ENCODE measurements at regions not wholly inside any gene's neighbourhood (a gene's known extent, or its start where the extent isn't known, plus 50 kb on each side); places are given as distances from the start of the nearest gene placed in this dataset.
A peak's percentile ranks its signal among the peaks of the same experiment; 100 is the strongest.

DNA sequence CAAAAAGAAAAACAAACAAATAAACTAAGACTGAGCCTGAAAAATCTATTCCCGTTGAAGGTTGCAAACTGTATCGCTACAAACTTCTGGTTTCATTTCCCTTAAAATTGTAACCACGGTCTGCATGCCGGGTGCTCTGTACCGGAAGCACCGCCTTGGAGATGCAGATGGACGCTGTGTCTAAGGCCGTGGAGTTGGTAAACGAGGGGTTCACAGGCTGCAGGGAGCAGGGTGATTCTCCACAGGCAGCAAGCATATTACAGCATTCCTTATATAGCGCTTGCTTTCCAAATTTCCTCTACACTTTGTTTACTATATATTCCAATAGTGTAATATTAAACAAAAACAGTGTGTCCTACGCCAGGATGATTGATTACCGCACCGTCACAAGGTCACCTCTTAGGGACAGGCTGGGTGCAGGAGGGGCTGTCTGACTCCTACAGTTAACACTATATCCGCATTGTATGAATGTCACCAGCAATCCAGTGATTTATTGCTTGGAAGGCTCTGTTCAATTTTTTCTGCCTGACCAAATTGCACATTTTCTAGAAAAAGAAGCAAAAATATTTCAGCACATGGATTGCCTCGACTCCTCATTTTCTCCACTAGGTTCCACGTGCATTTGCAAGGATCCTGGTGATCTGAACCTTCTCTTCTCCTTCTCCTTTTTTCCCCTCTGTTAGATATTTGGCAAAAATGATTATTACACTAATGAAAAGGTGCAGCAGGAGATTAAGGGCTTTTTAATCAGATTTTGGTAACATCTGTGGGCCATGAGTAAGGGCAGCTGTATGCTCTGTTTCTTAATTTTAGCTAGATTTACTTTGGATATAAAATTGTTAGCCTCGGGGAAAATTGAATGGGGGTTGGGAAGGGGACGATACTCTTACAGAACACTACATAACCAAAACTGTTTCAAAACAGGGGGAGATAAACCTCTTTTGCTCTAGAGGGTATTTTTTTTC, 325.8 kb upstream of the MGMT start:
- peak; percentile 55 to 63 (median 57) for DNase-seq

DNA sequence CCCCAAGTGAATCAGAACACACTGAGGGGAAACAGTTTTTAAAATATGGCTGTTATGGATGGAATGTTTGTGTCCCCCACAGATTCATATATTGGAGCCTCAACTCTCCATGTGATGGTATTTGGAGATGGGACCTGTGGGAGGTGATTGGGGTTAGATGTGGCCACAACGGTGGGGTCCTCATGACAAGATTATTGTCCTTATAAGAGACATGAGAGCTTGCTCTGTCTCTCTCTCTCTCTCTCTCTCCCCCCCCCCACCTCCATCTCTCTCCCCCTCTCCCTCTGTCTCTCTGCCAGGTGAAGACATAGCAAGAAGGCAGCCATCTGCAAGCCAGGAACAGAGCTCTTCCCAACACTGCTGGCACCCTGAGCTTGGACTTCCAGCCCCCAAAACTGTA, 315.8 kb upstream of the MGMT start:
- DNase-seq, result no peak

DNA sequence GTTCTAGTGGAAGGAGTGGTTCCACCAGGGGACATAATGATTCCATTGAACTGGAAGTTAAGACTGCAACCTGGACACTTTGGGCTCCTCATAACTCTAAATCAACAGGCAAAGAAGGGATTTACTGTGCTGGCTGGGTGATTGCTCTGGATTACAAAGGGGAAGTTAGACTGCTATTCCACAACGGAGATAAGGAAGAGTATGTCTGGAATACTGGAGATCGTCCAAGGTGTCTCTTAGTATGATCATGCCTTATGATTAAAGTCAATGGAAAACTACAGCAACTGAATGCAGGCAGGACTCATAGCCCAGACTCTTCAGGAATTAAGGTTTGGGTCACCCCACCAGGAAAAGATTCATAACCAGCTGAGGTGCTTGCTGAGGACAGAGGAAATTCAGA, 310.6 kb upstream of the MGMT start:
- no peak for DNase-seq

DNA sequence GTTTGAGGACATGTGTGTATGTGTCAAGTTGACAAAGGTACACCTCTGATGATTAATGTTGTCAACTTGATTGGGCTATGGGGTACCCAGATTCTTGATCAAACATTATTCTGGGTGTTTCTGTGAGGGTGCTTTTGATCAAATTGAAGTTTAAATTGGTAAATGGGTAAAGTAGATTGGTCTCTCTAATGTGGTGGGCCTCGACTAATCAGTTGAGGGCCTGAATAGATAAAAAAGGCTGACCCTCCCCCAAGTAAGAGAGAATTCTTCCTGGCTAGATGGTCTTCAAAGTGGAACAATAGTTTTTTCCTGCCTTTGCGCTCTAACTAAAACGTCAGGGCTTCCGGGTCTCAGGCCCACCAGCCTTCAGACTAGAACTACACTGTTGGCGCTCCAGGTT, 309.9 kb upstream of the MGMT start:
- no peak for DNase-seq

DNA sequence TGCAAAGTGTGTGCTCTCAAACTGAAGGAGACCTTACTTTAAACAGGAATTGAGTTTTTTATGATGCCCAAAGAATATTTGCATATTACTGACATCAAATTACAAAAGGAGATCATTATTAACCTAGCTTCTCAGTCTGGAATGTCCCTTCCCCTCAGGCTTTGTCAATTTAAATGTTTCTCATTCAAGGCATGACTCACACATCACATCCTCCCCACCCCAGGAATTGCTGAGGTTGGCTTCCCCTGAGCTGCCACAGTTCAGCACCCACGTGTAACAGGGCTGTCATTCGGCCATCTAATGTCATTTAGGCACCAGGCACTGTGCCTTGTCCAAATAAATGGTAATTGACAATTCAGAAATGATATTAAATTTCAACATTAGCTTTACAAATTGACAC, 305.9 kb upstream of the MGMT start:
- peak; percentile 79 to 89 (median 81) for DNase-seq

DNA sequence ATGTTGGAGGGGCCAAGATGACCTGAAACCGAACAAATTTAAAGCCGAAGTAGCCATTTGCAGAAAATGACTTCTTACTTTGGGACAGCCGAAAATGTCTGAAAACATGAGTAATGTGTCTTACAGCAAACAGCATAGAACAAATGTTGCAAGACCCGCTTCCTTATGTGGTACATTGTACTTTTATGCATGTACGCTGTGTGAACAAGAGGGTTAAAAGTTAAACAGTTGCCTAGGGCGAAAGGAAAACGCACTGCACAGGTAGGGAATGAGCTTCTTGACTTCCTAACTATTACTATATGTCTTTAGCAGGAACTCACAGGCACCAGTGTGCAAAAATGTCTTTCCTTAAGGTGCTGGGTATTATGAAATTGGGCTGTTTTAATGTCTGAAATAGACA, 303.5 kb upstream of the MGMT start:
- no peak for DNase-seq

DNA sequence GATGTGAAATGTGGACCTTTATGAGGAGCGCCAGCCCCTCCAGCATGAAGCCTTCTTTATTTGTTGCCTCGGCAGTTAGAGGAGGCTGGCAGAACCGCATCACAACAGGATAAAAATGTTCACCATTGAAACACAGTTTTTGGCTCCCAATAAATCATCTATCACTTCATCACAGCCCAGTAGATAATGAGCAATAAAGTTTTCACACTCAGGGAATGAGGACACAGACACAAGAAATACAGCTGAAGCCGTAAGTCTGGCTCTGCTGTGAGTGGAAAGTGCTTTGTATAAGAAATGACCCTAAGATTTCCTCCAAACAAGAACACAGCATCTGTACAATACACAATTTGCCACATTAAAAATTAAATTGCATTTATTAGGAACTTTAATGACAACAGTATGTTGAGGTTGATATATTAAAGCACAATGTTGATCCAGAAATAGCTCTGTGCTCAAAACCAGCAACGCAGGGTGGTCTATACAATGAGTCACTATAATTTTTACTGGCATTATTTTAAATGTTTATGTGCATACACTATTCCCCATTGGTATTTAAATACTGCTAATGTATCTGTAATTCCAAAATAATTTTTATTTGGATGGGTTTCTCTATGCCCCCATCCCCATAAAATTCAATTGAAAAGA, 301.8 kb upstream of the MGMT start:
- no peak for DNase-seq

DNA sequence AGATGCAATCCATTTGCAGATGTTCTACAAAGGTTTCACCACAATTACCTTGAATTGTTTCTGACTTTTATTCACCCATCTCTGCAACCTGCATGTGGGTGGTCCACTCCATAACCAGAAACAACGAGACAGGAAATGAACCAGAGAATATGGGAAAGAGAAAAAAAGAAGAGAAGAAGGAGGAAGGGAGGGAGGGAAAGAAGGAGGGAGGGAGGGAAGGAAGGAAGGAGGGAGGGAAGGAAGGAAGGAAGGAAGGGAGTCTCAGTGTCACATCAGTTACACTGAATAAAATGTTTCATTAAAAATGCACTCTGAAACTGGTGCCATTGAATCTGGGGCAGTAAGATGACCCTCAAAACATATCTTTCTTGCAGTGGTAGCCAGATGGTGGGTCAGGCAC, 301.3 kb upstream of the MGMT start:
- DNase-seq, result no peak

DNA sequence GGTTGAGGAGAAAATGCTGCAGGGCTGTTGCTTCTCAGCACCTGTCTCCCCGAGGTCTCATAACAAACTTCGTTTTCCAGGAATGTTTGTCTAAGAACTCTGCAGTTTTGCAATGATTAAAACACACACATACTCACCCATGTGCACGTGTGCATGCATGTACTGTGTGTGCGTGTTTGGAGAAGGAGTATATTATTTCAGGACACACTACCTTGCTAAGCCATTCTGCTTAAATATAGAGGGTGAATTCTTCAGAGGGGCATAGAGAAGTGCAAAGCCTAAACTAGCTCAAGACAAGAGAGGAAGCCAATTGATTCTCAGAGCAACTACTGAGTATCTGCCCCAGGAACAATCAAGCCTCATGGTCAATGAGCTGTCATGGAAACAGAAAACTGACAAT, 298.4 kb upstream of the MGMT start:
- DNase-seq, result no peak

DNA sequence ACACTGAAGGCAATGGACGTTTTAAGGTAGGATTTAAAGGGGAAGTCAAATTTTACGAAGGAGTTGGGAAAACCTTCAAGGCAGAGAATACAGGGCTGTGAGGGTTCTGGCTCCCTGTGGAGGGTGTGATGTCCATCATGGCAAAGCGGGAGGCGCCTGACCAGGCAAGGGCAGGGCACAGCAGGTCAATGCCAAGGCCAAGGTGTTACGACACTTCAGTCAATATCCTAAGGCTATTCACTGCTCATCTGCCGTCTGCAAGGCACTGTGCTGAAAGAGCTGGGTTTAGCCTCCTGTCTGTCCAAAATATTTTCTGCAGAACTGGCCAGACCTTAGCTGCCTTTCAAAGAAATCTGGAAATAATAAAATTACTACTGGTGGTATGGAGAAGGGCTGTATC, 297.9 kb upstream of the MGMT start:
- DNase-seq, result no peak

DNA sequence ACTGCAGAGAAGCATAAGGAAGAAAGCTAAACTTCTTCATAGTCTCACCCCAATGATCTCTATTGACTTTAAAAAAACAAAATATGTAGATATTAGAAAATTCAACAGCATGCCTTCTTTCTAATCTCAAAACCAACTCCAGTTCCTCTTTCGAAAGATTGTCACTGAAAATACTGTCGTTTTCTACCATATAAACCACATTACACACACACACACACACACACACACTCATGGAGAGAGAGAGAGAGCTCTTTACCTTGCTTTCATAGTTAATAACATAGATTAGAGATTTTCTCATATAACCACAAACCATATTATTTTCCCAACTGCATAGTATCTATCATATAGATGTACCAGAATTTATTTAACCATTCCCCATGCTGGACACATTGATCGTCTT, 296.2 kb upstream of the MGMT start:
- DNase-seq, result no peak

DNA sequence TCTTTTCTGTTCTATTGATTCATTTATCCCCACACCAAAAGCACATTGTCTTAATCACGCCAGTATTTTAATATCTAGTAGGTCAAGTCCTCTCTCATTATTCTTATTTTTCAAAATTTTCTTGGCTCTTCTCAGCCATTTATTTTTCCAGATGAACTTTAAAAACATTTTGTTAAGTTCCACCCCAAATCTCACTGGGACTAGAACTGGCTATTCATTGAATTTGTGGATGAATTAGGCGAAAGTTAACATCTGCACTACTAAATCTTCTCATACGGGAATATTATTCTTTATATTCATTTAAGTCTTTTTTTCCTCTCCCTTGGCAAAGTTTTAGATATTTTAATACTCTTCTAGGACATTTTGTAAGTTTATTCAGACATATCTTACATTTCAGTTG, 295.2 kb upstream of the MGMT start:
- no peak for DNase-seq

DNA sequence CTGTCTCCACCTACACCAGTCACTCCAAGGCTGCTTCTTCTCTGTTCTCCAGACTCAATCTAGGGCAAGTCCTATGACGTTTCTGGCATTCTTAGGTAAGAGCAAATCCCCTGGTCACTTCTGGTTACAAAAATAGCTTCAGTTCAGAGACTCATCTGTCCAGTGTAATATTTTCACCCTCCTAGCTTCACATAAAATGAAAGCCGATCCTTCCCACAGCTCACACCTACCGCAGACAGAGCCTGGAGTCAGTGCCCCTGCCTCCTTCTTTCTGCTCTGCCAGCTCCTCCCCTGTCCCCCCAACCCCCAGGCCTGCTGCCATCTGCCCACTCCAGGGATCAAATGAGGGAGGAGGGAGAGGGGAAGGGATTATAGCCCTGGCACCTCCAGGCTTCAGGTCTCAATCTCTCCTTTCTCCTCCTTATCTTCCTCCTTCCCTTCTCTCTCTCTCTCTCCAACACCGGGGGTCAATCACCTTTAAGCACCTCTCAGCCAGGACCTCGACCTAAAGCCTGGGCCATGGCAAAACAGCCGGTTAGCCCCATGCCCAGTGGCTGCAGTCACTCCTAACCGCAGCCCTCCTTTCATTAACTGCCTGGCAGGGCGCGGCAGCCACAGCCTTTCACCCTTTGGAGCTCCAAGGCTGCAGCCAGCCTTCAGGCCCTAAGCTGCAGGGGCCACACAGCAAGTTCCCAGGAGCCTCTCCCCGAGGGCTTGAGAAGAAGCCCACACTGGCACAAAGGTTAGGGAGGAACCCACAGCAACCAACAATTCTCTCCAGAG, 292.6 kb upstream of the MGMT start:
- DNase-seq, result peak; percentile 3 to 19 (median 9)

DNA sequence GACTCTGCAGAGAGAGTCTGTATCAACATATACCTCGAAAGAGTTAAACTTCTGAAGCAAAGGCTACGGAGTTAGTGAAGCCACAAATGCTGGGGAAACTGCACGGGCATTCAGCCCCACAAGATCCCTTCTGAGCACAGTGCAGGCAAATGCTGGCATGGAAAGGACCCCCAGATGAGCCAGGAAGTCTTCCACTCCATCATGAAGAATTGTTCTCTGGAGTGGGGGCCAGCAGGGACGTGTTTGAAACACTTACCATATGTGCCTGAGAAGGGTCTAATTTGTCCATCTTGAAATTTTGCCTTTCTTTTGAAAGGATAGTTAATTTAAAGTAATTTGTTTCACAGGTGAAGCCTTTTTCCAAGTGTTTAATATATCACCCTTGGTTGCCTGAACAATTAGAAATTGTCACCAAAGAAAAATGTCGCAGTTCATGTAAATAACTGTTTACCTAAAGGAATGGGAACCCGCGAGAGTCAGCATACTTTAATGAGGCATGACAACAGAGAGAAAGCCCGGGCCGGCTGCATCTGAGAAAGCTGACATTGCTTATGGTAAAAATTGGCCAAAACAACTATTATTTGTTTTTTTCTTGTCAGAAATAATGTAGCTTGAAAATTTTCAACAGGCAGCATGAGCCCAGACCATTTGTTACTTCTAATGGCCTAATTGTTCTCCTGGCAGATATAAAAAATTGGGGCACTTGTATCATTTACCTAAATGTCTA, 287.6 kb upstream of the MGMT start:
- no peak for DNase-seq

DNA sequence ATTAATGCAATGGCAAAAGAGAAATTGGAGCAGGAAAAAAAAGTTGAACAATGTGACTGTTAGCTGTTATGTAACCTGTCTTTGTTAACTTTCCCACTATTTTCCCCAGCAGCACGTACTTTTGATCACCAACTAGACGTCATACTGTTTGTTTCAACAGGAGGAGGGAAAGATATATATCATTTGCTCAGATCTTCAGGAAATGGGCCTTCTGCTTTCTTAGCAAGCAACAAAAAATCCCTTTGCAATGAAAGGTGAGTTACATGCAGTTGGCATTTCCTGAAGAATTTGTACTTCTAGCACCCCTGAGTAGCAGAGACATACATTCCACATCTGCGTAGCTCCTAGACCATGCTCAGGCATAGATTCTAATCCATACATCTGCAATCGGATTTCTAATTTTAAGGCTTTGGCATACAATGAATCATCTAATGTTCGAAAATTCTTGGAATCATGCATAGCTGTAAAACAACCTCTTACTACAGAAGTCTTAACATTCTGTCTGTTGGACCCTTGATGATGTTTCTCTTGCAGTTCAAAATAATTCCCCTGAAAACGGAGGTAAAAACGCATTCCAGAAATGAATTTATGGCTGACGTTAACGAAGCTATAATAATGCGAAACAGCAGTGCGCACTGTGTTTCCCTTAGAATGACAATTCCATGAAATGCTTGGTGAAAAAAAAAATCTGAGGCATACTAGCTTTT, 286.9 kb upstream of the MGMT start:
- no peak for DNase-seq

DNA sequence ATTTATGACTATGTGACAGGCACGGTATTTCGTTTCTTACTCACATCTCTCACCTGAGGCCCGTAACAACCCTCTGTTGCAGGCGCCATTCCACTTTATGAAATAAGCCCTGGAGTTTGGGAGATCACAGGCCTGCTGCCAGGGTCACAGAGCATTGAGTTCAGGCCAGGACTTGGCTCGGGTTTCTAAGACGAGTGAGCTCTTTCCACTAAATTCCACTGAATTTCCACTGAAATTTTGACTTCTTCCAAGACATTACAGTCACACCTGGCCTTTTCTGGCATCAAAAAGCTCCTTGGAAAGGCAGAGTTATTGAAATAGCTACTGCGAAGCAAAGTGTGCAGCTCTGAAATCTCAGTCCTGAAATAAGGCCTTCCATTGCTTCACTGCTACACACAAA, 282.8 kb upstream of the MGMT start:
- no peak for DNase-seq

DNA sequence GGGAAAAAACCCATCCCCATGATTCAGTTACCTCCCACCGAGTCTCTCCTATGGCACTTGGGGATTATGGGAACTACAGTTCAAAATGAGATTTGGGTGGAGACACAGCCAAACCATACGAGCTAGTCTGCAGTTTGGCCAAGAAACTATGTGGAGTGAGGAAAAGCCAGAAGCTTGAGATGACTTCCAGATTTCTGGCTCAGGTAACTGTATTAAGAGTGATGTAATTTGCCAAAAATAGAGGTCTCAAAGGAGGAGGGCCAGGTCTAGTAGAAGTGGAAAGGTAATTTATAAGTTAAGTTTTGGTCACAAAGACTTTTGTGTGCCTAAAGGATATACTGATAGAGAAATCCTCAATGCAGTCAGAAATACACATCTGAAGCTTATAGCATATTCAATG, 279.7 kb upstream of the MGMT start:
- no peak for DNase-seq

DNA sequence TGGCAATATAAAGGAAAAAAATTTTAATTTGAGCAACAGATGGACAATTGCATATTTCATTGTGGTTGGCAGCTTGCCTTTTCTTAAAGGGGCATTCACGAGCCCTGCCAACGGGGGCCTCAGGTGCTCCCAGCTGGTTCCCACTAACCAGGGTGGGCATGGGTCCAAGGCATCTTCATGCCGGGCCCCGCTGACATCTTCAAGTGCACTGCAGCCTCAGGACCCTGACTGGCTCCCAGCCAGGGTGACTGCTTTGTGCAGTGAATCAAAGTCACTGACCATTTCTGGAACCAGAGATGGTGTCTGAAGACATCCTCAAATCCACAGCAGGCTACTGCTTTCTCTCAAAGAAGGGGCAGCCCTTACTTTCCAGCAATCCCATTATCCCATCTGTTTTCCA, 275.2 kb upstream of the MGMT start:
- no peak for DNase-seq

DNA sequence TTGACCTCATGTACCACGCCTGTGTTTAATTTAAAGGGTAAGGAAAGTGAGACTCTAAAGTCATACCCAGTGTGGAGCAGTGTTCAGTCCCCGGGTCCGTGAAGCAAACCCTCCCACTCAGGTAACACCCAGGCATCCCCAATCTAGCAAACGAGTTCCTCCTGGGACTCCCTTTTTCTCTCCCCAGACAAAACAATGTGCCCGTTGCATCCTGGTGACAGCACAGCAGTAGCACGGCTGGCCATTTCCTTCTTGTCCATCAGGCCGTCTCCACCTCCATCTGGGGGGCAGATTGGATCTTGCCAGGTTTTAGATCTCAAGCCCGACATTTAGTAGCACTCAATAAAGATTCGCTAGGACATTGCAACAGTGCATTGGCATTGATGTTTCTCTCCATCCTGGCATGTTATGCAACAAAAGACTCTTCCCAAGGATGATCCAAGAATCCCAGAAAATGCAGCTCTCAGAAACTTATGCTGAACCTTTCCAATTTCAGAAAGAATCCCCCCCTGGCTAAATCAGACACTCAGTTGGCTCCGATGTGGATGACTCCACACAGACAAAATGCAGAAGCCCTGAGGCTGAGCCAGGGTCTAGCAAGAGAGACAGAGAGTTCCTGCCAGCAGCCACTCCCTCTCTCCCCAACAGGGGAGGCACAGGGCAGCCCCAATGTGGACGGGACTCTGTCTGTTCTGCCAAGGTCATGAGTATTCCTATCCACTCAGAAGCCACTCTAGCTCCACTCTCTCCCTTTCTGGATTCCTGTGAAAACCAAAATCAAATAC, 274.5 kb upstream of the MGMT start:
- DNase-seq, result no peak

DNA sequence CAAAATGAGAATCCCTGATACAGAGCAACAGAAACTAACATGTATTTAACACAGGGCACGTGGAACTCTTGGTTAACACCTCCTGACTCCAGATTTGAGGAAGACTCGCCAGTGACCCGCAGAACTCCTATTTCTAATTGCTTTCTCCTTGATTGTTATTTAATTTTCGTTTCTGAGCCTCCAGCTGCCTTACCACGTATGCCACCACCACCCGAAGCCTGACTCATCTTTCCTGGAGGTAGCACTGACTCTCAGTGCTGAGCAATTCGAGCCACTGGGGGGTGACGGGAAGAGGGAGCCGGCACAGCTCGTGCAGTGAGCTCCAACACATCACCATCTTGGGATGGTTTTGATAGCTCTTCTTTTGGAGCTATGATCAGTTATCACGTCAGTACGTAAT, 273.9 kb upstream of the MGMT start:
- DNase-seq, result peak in 2 of 3 donors; percentile 9 to 10

DNA sequence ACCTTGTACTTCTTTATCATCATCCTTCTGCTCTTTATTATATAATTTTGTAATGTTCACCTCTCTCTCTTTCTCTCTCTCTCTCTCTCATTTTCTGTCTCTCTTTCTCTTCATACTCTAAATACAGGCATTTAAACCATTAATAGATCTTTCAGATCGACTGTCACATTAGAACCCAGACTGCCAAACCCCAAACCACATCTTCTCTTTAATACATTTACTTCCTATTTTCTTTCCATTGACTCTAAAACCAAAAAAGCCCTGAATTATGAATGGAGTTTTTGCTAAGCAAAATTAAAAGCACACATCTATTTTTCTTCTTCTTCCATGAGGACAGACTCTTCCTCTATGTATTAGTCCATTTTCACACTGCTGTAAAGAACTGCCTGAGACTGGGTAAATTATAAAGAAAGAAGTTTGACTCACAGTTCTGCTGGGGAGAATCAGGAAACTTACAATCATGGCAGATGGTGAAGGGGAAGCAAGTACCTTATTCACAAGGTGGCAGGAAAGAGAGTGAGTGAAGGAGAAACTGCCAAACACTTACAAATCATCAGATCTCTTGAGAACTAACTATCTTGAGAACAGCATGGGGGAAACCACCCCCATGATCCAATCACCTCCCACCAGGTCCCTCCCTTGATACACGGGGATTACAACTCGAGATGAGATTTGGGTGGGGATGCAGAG, 272.7 kb upstream of the MGMT start:
- DNase-seq, result no peak
